Osteoblast (primary cell): ENCODE measurements at regions not wholly inside any gene's neighbourhood (a gene's known extent, or its start where the extent isn't known, plus 50 kb on each side); places are given as distances from the start of the nearest gene placed in this dataset.

ENCODE experiments used
- DNase-seq: peaks from one replicate; pipeline ENCODE4 v3.0.0; 2011; ENCODE audit warnings: low spot score, mixed read lengths; ENCODE audit not compliant: insufficient read length; ENCODE audit errors: missing footprints
- H2AFZ ChIP-seq: 2 replicates; pipeline ENCODE4 v1.6.0; 2011; ENCODE audit warnings: mild to moderate bottlenecking, low read length
- H3K27ac ChIP-seq: 2 replicates; pipeline ENCODE4 v1.5.1; 2011; ENCODE audit warnings: mild to moderate bottlenecking, low read depth, low read length, moderate library complexity
- H3K27me3 ChIP-seq: 2 replicates; pipeline ENCODE4 v1.6.0; 2012; ENCODE audit warnings: mild to moderate bottlenecking, control low read depth, inconsistent platforms, low read length, moderate library complexity; ENCODE audit not compliant: insufficient read depth
- H3K36me3 ChIP-seq: 2 replicates; pipeline ENCODE4 v1.5.1; 2011; ENCODE audit warnings: mild to moderate bottlenecking, low read length, control low read depth, moderate library complexity; ENCODE audit not compliant: insufficient read depth
- H3K4me1 ChIP-seq: 2 replicates; pipeline ENCODE4 v1.5.1; 2011; ENCODE audit warnings: mild to moderate bottlenecking, low read length, control low read depth, moderate library complexity; ENCODE audit not compliant: insufficient read depth
- H3K4me2 ChIP-seq: 2 replicates; pipeline ENCODE4 v1.6.0; 2011; ENCODE audit warnings: mild to moderate bottlenecking, low read length; ENCODE audit not compliant: insufficient read depth
- H3K4me3 ChIP-seq: fragments of 200-600 bp; sonication (generic); 3 replicates; pipeline ENCODE4 v1.5.1; 2012; ENCODE audit warnings: mild to moderate bottlenecking, low read length, inconsistent platforms; ENCODE audit not compliant: insufficient read depth
- H3K79me2 ChIP-seq: 2 replicates; pipeline ENCODE4 v1.6.0; 2012; ENCODE audit warnings: mild to moderate bottlenecking, low read length, control low read depth, inconsistent platforms; ENCODE audit not compliant: insufficient read depth
- H3K9me3 ChIP-seq: 2 replicates; pipeline ENCODE4 v1.5.1; 2011; ENCODE audit warnings: low read depth, low read length, control low read depth
- H4K20me1 ChIP-seq: 2 replicates; pipeline ENCODE4 v1.6.0; 2012; ENCODE audit warnings: mild to moderate bottlenecking, low read length, control low read depth; ENCODE audit not compliant: insufficient read depth
- TF ChIP-seq, protein P1 (sequence below): IDR thresholded peaks from 2 replicates; pipeline ENCODE4 v1.5.1; 2011; ENCODE audit warnings: mild to moderate bottlenecking, low read depth, low read length, moderate library complexity; ENCODE audit errors: extremely low read depth

DNA sequence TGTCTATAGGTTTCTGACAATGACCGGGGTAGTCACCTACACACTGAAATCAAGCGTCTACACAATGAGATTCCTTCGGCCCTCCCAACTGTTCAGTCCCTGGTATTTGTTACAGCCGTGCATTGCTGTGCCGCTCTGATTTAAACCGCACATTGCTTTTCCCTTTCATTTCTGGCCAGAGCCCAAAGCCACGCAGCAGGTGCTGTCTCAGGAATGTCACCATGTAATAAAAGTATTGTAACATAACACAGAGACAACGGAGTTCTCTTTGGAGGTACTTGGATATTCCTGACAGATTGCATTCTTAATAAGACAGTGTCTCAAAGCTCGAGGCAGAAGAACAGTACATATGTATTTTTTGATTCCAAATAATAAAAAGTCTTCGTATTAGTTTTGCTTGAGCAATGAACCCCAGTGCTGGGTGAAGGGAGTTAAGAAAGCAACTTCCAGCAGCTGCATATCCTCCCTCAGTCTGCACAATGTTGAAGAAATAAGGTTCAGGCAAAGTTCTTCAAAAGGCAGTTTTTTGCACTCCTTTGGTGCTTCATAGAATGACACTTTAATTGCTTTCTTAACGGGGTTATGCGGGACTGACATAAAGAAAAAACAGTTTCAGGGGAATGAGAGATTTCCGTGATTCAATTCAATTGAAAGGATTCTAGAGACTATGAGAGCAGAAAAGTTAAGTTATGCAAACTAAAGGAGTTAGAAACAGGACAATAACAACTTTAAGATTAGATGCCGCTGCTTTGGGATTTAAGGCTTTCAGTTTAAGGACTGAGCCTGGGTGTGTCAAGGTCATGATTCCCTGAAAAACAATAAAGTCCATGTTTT lies 288.7 kb upstream of the FLRT2 start:
- no peaks in the 10 kb centered on the region for H3K79me2 ChIP-seq
- DNase-seq: no peak
- H3K27ac ChIP-seq: no peak overlapping the region
- peak overlapping the region; percentile 1 for H3K4me3 ChIP-seq
- TF ChIP-seq, protein P1, sequence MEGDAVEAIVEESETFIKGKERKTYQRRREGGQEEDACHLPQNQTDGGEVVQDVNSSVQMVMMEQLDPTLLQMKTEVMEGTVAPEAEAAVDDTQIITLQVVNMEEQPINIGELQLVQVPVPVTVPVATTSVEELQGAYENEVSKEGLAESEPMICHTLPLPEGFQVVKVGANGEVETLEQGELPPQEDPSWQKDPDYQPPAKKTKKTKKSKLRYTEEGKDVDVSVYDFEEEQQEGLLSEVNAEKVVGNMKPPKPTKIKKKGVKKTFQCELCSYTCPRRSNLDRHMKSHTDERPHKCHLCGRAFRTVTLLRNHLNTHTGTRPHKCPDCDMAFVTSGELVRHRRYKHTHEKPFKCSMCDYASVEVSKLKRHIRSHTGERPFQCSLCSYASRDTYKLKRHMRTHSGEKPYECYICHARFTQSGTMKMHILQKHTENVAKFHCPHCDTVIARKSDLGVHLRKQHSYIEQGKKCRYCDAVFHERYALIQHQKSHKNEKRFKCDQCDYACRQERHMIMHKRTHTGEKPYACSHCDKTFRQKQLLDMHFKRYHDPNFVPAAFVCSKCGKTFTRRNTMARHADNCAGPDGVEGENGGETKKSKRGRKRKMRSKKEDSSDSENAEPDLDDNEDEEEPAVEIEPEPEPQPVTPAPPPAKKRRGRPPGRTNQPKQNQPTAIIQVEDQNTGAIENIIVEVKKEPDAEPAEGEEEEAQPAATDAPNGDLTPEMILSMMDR: no peak
- H3K27me3 ChIP-seq: no peaks in the 10 kb centered on the region
- no peaks in the 10 kb centered on the region for H3K9me3 ChIP-seq
- H2AFZ ChIP-seq: peak overlapping the region; percentile 16
- H3K4me1 ChIP-seq: no peaks in the 10 kb centered on the region
- H3K4me2 ChIP-seq: peak overlapping the region; percentile 63
- H3K36me3 ChIP-seq: no peaks in the 10 kb centered on the region
- no peaks in the 10 kb centered on the region for H4K20me1 ChIP-seq

DNA sequence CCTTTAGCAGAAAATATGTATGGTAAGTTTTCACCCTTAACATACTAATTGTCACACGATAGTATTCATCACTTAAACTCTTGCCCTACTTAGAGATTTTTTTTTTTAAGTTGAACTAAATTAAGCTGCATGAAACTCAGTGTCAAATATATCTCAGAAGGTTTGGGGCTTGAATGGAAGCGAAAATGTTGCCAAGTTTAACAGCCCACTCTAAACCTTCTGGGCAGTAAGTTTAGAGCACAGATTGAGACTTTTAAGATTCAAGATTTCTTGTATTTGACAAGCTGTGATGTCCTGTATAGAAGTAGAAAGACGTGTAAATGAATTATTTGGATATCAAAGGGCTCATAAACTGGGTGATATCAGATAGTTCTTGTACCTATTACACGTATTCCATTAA lies 287.3 kb upstream of the FLRT2 start:
- TF ChIP-seq, protein P1: no peak
- no peaks in the 10 kb centered on the region for H4K20me1 ChIP-seq
- H3K27ac ChIP-seq: no peak overlapping the region
- no peak overlapping the region for H2AFZ ChIP-seq
- no peaks in the 10 kb centered on the region for H3K4me1 ChIP-seq
- no peak overlapping the region for H3K4me2 ChIP-seq
- no peaks in the 10 kb centered on the region for H3K36me3 ChIP-seq
- DNase-seq: no peak
- H3K4me3 ChIP-seq: no peak overlapping the region
- no peaks in the 10 kb centered on the region for H3K9me3 ChIP-seq
- no peaks in the 10 kb centered on the region for H3K79me2 ChIP-seq
- no peaks in the 10 kb centered on the region for H3K27me3 ChIP-seq

DNA sequence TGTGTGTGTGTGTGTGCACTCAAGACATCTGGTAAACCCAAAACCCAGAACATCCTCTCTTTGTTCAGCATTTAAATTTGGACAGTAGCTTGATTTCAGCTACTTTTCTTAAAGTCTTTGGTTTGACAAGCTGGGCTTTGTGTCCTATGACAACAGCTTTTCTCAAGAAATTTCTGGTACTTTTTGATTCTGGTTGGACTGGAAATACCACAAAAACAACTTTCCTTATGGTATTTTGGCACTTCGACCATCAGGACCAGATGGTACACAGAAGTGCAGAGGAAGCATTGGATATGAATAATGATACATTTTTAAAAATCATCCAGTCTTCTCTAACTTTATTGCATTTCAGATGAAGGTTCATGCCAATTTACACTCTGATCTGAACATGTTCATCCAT lies 286.6 kb upstream of the FLRT2 start:
- H3K79me2 ChIP-seq: no peaks in the 10 kb centered on the region
- H4K20me1 ChIP-seq: no peaks in the 10 kb centered on the region
- H3K9me3 ChIP-seq: no peaks in the 10 kb centered on the region
- H2AFZ ChIP-seq: no peak overlapping the region
- no peaks in the 10 kb centered on the region for H3K4me1 ChIP-seq
- no peak overlapping the region for H3K4me3 ChIP-seq
- no peak overlapping the region for H3K27ac ChIP-seq
- no peak overlapping the region for H3K4me2 ChIP-seq
- H3K36me3 ChIP-seq: no peaks in the 10 kb centered on the region
- DNase-seq: no peak
- TF ChIP-seq, protein P1: no peak
- H3K27me3 ChIP-seq: no peaks in the 10 kb centered on the region

DNA sequence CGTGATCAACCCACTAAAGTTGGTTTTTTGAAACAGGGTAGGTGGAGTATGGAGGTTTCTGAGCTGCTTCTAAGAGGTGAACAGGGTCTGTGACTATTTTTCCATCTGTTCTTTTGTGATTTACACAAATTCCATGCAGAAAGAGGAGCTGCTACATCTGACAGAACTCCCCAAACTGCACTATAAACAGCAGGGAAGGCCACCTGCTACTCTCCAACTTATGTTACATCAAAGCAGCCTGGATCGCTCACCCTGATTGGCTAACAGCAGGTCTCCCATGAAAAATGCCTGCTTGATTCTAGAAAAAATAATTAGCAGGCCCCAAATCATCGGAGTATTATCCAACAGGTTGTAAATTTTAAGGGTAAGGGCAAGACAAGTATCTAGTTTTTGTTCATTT lies 282.9 kb upstream of the FLRT2 start:
- Histone ChIP-seq H3K9me3 (no peaks in the 10 kb centered on the region), H3K27ac (no peak overlapping the region), H3K4me3 (no peak overlapping the region), H4K20me1 (no peaks in the 10 kb centered on the region), H3K79me2 (no peaks in the 10 kb centered on the region), H2AFZ (no peak overlapping the region), H3K4me2 (no peak overlapping the region), H3K36me3 (no peaks in the 10 kb centered on the region), H3K27me3 (no peaks in the 10 kb centered on the region), H3K4me1 (peaks cover 13% of the 10 kb centered on the region)
- TF ChIP-seq, protein P1: no peak
- no peak for DNase-seq
